ENCODE measurements at regions not wholly inside any gene's neighbourhood (a gene's known extent, or its start where the extent isn't known, plus 50 kb on each side); places are given as distances from the start of the nearest gene placed in this dataset.

- TF ChIP-seq JUND (CRISPR knock-in tag; IDR thresholded peaks at IDR 0.05) = no peak
- TF ChIP-seq, protein P1, sequence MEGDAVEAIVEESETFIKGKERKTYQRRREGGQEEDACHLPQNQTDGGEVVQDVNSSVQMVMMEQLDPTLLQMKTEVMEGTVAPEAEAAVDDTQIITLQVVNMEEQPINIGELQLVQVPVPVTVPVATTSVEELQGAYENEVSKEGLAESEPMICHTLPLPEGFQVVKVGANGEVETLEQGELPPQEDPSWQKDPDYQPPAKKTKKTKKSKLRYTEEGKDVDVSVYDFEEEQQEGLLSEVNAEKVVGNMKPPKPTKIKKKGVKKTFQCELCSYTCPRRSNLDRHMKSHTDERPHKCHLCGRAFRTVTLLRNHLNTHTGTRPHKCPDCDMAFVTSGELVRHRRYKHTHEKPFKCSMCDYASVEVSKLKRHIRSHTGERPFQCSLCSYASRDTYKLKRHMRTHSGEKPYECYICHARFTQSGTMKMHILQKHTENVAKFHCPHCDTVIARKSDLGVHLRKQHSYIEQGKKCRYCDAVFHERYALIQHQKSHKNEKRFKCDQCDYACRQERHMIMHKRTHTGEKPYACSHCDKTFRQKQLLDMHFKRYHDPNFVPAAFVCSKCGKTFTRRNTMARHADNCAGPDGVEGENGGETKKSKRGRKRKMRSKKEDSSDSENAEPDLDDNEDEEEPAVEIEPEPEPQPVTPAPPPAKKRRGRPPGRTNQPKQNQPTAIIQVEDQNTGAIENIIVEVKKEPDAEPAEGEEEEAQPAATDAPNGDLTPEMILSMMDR (CRISPR knock-in tag; IDR thresholded peaks at IDR 0.05) = no peak
These were observed 120.3 kb downstream of the PPIAL4G start for GRCh38 chr1:148362626-148363438.
